GM18870 (cell line): ENCODE measurements at regions not wholly inside any gene's neighbourhood (a gene's known extent, or its start where the extent isn't known, plus 50 kb on each side); places are given as distances from the start of the nearest gene placed in this dataset.

Source experiments
- ATAC-seq: cut with Tn5 transposase; IDR thresholded peaks from one replicate; pipeline ENCODE4 v1.9.1; 2021; ENCODE audit warnings: moderate library complexity; ENCODE audit not compliant: unreplicated experiment

- no peak for ATAC-seq
These were observed 314.8 kb downstream of the DIPK2A start for GRCh38 chr3:144286235-144286910.

GRCh38 chr3:144287001-144287400 lies 315.4 kb downstream of the DIPK2A start:
- no peak for ATAC-seq

DNA sequence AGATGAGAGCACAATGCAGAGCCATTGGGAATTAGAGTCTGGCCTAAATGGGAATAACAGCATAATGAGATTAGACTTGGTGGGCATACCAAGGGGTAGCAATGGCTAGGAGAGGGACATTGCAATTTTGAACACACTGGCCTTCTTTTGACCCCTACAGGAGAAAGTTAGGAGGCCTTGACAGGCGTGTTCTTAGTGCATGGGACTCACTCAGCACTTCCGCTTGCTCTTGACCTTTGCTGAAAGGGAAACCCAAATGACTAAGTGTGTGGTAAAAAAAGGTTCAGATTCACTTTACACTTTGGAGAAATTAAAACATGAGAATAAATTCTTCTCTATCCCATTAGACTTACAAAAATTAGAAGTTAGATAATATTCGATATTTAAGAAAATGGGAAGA lies 317.4 kb downstream of the DIPK2A start:
- ATAC-seq, result no peak

DNA sequence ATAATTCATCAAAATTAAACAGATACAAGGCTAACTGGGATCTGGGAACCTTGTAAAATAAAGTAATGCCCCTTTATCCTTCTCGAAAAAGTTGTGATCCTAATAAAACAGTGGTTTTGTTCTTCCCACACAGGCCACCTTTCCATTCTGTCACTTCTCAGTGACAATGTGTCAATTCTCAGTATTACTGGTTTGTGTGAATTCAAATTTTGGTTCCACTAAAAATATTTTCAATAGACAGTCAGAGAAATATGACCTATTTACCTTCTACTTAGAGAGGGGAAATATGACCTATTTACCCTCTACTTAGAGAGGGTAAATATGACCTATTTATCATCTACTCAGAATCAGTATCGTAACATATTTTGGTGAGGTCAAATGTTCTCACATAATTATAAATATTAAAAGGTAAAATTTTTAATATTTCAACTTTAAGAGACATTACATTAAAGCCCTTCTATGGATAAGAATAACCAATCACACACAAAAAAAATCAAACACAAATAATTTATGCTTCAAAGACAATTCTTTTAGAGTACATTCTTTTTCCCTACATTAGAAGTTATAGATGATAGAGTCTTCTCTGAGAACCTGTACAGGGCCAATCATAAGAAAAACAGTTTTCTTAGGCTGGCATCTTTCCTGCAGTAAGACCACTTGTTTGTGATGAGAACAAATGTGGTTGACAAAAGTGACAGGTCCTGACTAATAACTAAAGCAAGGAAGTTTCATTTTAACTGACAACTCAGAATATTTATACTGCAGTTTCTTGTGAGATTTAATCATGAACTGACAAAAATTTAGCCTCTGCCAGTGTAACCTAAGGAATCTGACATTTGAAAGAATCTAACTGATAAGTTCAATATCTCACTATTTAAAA lies 323.3 kb downstream of the DIPK2A start:
- ATAC-seq, result peak; percentile 90

- ATAC-seq, result no peak
These were observed 324.0 kb downstream of the DIPK2A start for GRCh38 chr3:144295613-144296012.

GRCh38 chr3:144296808-144297207 lies 325.2 kb downstream of the DIPK2A start:
- ATAC-seq, result peak; percentile 47

- ATAC-seq, result no peak
These were observed 330.2 kb downstream of the DIPK2A start for GRCh38 chr3:144301863-144302262.

GRCh38 chr3:144307951-144308350 lies 336.3 kb downstream of the DIPK2A start:
- ATAC-seq, result no peak

GRCh38 chr3:144308396-144308795 lies 336.8 kb downstream of the DIPK2A start:
- ATAC-seq, result no peak

GRCh38 chr3:144312702-144313101 lies 341.1 kb downstream of the DIPK2A start:
- no peak for ATAC-seq

DNA sequence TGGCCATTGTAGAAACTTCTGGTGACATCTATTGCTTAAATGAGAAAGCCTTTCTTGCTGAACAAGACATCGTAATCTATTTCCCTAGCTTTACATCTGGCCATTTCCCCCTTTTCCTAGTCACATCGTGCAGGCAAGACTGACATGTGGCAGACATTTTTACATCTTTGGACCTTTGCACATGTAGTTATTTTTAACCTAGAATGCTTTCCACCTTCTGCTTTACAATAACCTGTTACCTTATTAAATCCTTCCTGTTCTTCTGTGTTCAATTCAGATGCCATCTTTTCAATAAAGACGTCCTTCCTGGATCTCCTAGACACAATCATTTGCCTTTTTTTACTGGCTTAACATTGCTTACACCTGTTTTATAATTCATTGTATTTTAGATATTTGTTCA lies 343.3 kb downstream of the DIPK2A start:
- no peak for ATAC-seq

GRCh38 chr3:144317961-144318360 lies 346.3 kb downstream of the DIPK2A start:
- no peak for ATAC-seq

DNA sequence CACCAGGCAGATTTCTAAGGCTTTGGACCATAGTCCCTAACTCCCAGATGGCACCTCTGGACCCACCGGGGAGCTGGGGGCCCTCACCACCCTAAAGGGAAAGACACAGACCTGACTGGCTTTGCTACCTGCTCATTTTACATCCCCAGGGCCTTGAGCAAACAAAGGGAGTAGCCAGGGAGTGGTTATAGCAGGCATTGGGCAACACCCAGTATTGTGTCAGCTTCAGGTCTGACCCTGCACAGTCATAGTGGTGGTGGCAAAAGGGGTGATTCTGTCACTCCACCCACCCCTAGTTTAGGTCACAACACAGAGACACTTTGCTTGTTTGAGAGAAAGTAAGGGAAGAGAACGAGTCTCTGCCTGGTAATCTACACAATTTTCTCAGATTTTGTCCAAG lies 352.5 kb downstream of the DIPK2A start:
- no peak for ATAC-seq

- peak; percentile 55 for ATAC-seq
These were observed 361.2 kb downstream of the DIPK2A start for GRCh38 chr3:144332868-144333267.

DNA sequence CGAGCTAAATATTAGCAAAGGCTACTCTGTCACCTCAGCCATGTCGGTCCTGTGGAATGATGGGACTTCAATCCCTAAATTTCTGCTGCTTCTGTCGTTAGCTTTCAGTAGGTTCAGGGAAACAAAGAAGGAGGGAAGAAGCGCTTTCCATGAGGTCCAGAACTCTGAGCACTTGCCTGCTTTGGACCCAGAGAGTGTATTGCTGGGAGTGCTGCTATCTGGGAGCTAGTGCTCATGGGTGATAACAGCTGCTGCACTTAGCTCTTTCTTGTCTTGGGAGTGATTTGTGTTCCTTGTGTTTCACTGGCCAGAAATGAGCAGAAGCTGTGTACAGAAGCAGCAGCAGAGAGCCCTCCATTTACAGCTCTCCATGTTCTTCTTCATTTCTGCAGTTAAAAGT lies 369.8 kb downstream of the DIPK2A start:
- no peak for ATAC-seq

DNA sequence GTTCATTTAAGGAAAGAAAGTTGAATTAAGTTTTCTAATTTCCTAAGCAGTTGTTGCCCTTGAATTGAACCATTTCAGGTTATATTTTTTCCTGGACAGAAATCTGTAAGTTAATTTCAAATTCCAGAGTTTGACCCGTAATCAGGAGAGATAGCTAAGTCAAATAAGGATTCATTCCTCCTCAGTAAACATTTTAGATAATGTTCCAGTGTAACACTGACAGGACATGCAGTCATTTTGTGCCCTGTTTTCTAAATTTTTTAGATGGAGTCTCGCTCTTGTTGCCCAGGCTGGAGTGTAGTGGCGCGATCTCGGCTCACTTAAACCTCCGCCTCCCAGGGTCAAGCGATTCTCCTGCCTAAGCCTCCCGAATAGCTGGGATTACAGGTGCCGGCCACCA lies 371.7 kb downstream of the DIPK2A start:
- no peak for ATAC-seq

- ATAC-seq, result no peak
These were observed 372.2 kb downstream of the DIPK2A start for GRCh38 chr3:144343777-144344176.

DNA sequence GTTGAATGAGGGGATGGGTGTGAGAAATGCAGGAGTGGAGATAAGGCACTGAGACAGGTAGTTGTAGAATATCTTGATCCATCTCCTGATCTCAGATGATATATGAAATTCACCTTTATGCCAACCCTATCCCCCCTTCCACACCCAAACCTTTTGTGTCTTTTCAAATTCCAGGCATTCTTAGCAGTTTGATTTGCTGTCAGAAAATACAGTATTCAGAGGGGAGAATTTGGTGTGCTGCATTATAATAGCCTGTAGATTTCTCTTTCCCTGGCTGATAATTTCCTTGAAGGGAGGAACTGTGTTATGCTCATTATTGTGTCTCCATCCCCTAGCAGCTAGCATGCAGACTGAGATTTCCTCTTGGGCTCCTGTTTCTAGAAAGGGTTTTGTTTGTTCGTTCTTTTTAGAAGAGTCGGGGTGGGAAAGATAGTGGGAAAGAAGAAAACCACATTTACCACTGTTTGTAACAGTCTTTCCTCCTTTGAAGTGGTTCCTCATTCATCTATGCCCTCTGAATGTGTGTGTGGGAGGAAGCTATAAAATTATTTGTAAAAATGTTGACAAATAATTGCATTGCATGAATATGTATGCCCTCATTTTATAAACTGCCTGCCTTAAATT lies 373.4 kb downstream of the DIPK2A start:
- no peak for ATAC-seq

DNA sequence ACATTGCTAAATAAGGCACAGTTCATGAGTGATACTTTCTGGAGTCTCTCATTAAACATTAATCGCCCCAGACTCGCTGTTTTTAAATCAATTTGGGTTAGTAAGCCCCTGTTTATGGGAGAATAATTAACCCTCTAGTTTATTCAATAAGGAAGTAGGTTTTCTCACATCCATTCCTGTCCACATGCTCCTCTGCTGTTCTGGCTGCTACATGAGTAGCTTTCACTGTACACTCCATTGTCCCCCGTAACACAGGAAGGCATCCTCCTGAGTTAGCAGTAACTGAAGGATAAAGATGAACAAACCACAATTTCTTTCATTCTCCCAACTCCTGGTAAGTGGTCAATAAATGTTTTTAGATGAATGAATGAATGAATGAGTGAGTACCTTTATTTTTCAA lies 378.5 kb downstream of the DIPK2A start:
- ATAC-seq, result no peak

GRCh38 chr3:144351011-144351410 lies 379.4 kb downstream of the DIPK2A start:
- ATAC-seq, result no peak

DNA sequence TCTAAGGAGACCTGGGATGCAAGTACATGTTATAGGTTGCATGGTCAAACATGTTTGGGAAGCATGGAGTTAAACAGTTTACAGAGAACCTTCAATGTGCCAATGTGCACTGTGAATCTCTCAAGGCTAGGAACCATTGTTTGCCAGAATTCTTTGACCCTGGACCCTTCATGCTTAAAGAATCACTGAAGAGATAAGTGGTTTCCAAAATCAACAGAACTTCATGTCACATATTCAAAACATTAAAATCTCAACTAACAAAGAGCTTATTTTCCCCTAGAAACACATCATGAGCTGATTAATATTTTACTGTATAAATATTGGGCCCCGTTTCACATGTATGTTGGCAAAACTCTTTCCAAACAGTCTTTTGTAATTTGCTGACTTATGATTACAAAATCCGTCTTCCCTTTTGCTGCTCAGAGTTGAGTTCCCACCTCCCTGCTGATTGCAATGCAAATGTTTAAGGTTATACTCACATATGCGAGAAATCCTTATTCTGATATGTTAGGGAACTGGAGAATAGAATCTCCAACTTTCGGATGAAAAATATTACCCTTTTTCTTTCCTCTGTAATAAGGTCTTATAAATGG lies 380.2 kb downstream of the DIPK2A start:
- no peak for ATAC-seq

GRCh38 chr3:144358191-144358590 lies 386.6 kb downstream of the DIPK2A start:
- ATAC-seq, result no peak
